Pancreas (tissue), 10 donors: ENCODE measurements at regions not wholly inside any gene's neighbourhood (a gene's known extent, or its start where the extent isn't known, plus 50 kb on each side); places are given as distances from the start of the nearest gene placed in this dataset.

Experiments
- ATAC-seq, 4 donors: fragments of 200-7000 bp; cut with Tn5 transposase; one replicate each; pipeline versions ENCODE4 v1.8.0 to v1.9.1; 2020; ENCODE audit warnings: mild to moderate bottlenecking in 4 of 4, moderate library complexity in 4 of 4
- DNase-seq, 6 donors: peaks; one replicate each; pipeline ENCODE4 v3.0.0-alpha.2; 2020
- FAIRE-seq: peaks from 2 replicates; lab custom pipeline; 2012; peaks lifted over from hg19 to GRCh38; lab: Jason Lieb, UNC
- H3K27ac ChIP-seq, 4 donors: fragments of 200-600 bp; sonication (generic); 1 replicate in 3 of 4; 2 replicates in 1 of 4; pipeline versions ENCODE4 v1.5.0 to v1.8.0; 2020
- H3K27me3 ChIP-seq, 4 donors: fragments of 200-600 bp; one replicate each; pipeline ENCODE4 v1.8.0; 2021
- H3K36me3 ChIP-seq, 3 donors: fragments of 200-600 bp; sonication (generic) in 1 of 3; one replicate each; pipeline versions ENCODE4 v1.5.0 to v1.8.0; 2020 to 2021
- H3K4me1 ChIP-seq, 3 donors: fragments of 200-600 bp; one replicate each; pipeline ENCODE4 v1.8.0; 2021
- H3K4me3 ChIP-seq, 4 donors: fragments of 200-600 bp; sonication (generic) in 2 of 4; one replicate each; pipeline versions ENCODE4 v1.5.0 to v1.8.0; 2020 to 2021
- H3K9me3 ChIP-seq, 4 donors: fragments of 200-600 bp; one replicate each; pipeline ENCODE4 v1.8.0; 2021
- CTCF ChIP-seq, 4 donors: fragments of 200-600 bp; sonication (generic) in 3 of 4; IDR thresholded peaks; one replicate each; pipeline versions ENCODE4 v1.5.0 to v1.8.0; 2021; ENCODE audit warnings: antibody characterized with exemption in 4 of 4
- WGBS, 2 donors: extraction: QIAGEN DNeasy Blood & Tissue Kit; methylation state at CpG; one replicate each; pipeline ENCODE4 v1.1.7; 2013; 5-methylcytosine and 5-hydroxymethylcytosine counted together
- intact Hi-C, 3 donors: fragments of 100-400 bp; cut with DNase I; formaldehyde crosslinking; loops; one replicate each; pipeline versions ENCODE4 v1.11.1 to v1.14.2; 2022
- donor health status: healthy with polysubstance abuse.
- donor health status: DM: no; HTN: no; CAD: no; lungs with moderate emphysema.
- donor health status: DM: no; HTN: no; CAD: no.
- donor health status: control.
- donor health status: control.
- donor health status: Bipolar disorder and iron deficiency.
- donor health status: DM: yes; HTN: yes; CAD: no.
- donor health status: DM: no; HTN: no; CAD: no.
- donor health status: DM: no; HTN: no; CAD: no.
- donor health status: DM: yes; HTN: yes; CAD: no.

- FAIRE-seq = no peak
Measured at GRCh38 chr15:29542994-29543393, 273.4 kb upstream of the NSMCE3 start.

GRCh38 chr15:29541309-29541708 is 271.7 kb upstream of the NSMCE3 start:
- Histone ChIP-seq H3K27me3 (no peaks in the 10 kb centered on the region), H3K27ac (no peak overlapping the region), H3K9me3 (no peaks in the 10 kb centered on the region), H3K4me3 (no peak overlapping the region), H3K4me1 (no peaks in the 10 kb centered on the region), H3K36me3 (no peaks in the 10 kb centered on the region)
- WGBS, 2 donors = 87 to 92% methylated on average over 7 of the region's 7 CpGs
- intact Hi-C loops = no loop called here
- ATAC-seq = no peak
- no peak for DNase-seq
- TF ChIP-seq CTCF (IDR thresholded peaks at IDR 0.05) = no peak
- no peak for FAIRE-seq

More at GRCh38 chr15:29542994-29543393, 273.4 kb upstream of the NSMCE3 start:
- no peaks in the 10 kb centered on the region for H3K9me3 ChIP-seq
- 86 to 94% methylated on average over 1 of the region's 1 CpG for WGBS, 2 donors
- no peak overlapping the region for H3K4me3 ChIP-seq
- H3K4me1 ChIP-seq = no peaks in the 10 kb centered on the region
- no peak for TF ChIP-seq CTCF (IDR thresholded peaks at IDR 0.05)
- ATAC-seq (no peak), DNase-seq (no peak)
- H3K27me3 ChIP-seq = no peaks in the 10 kb centered on the region
- H3K27ac ChIP-seq = no peak overlapping the region
- no peaks in the 10 kb centered on the region for H3K36me3 ChIP-seq
- intact Hi-C loops = no loop called here

- FAIRE-seq = no peak
- H3K9me3 ChIP-seq = no peaks in the 10 kb centered on the region
- DNase-seq = no peak
- no peaks in the 10 kb centered on the region for H3K4me1 ChIP-seq
- intact Hi-C loops = no loop called here
- no peaks in the 10 kb centered on the region for H3K36me3 ChIP-seq
- 89 to 92% methylated on average over 5 of the region's 5 CpGs for WGBS, 2 donors
- no peak for TF ChIP-seq CTCF (IDR thresholded peaks at IDR 0.05)
- no peak for ATAC-seq
- no peak overlapping the region for H3K4me3 ChIP-seq
- H3K27me3 ChIP-seq = no peaks in the 10 kb centered on the region
- H3K27ac ChIP-seq = no peak overlapping the region
Measured at GRCh38 chr15:29540479-29540878, 270.9 kb upstream of the NSMCE3 start.

- ATAC-seq (no peak), DNase-seq (no peak), FAIRE-seq (no peak)
- Histone ChIP-seq H3K4me3 (no peak overlapping the region), H3K36me3 (no peaks in the 10 kb centered on the region), H3K27ac (no peak overlapping the region), H3K9me3 (no peaks in the 10 kb centered on the region), H3K4me1 (peaks cover 0 to 3% (median 0%) of the 10 kb centered on the region in 3 donors), H3K27me3 (no peaks in the 10 kb centered on the region)
- intact Hi-C loops = no loop called here
- TF ChIP-seq CTCF (IDR thresholded peaks at IDR 0.05) = no peak
- WGBS, 2 donors = 79 to 85% methylated on average over 6 of the region's 6 CpGs
Measured at GRCh38 chr15:29539736-29540135, 270.1 kb upstream of the NSMCE3 start.

- Histone ChIP-seq H3K4me1 (peaks cover 0 to 3% (median 0%) of the 10 kb centered on the region in 3 donors), H3K27me3 (no peaks in the 10 kb centered on the region), H3K27ac (peak overlapping the region in 2 of 4 donors; percentile 50 to 69), H3K4me3 (no peak overlapping the region), H3K36me3 (no peaks in the 10 kb centered on the region), H3K9me3 (no peaks in the 10 kb centered on the region)
- 55 to 64% methylated on average over 5 of the region's 5 CpGs for WGBS, 2 donors
- DNase-seq (peak in 2 of 6 donors; percentile 19 to 40), ATAC-seq (peak in 3 of 4 donors; percentile 54 to 71 (median 67)), FAIRE-seq (no peak)
- intact Hi-C loops = no loop called here
- no peak for TF ChIP-seq CTCF (IDR thresholded peaks at IDR 0.05)
Measured at GRCh38 chr15:29538044-29538443, 268.4 kb upstream of the NSMCE3 start.
